Gastrocnemius medialis (tissue), 4 donors: ENCODE measurements at regions not wholly inside any gene's neighbourhood (a gene's known extent, or its start where the extent isn't known, plus 50 kb on each side); places are given as distances from the start of the nearest gene placed in this dataset.
"Not testable (repeated sequence)": the region's sequence is repeated elsewhere in the genome, so short reads cannot be mapped to it uniquely, and the experiment has no call there.

ENCODE experiments used
- ATAC-seq, 2 donors: fragments of 150-250 bp; one replicate each; pipeline ENCODE4 v1.9.1; 2016
- DNase-seq, 2 donors: peaks; one replicate each; pipeline ENCODE4 v3.0.0-alpha.2; 2019
- H3K27ac ChIP-seq, 4 donors: fragments of 200-600 bp; sonication (generic); 1 replicate in 1 of 4; 2 replicates in 3 of 4; pipeline ENCODE4 v1.5.1; 2016 to 2018; ENCODE audit warnings: mild to moderate bottlenecking in 2 of 4, moderate library complexity in 1 of 4
- H3K27me3 ChIP-seq, 3 donors: fragments of 200-600 bp; sonication (generic) in 2 of 3; 1 replicate in 1 of 3; 2 replicates in 2 of 3; pipeline versions ENCODE4 v1.5.1 to v1.6.0; 2016 to 2019; ENCODE audit warnings: mild to moderate bottlenecking in 1 of 3, moderate library complexity in 1 of 3
- H3K36me3 ChIP-seq, 2 donors: fragments of 200-600 bp; sonication (generic) in 1 of 2; one replicate each; pipeline ENCODE4 v1.5.1; 2017 to 2018
- H3K4me1 ChIP-seq, 2 donors: fragments of 200-600 bp; sonication (generic) in 1 of 2; one replicate each; pipeline ENCODE4 v1.5.1; 2016 to 2017; ENCODE audit warnings: mild to moderate bottlenecking in 2 of 2
- H3K4me3 ChIP-seq, 4 donors: fragments of 200-600 bp; sonication (generic) in 3 of 4; 1 replicate in 1 of 4; 2 replicates in 3 of 4; pipeline ENCODE4 v1.5.1; 2016 to 2019; ENCODE audit warnings: mild to moderate bottlenecking in 2 of 4
- H3K9me3 ChIP-seq, 3 donors: fragments of 200-600 bp; sonication (generic) in 2 of 3; 1 replicate in 1 of 3; 2 replicates in 2 of 3; pipeline ENCODE4 v1.5.1; 2016 to 2019
- POLR2A ChIP-seq, 2 donors: fragments of 450-650 bp; IDR thresholded peaks; one replicate each; pipeline ENCODE4 v1.6.1; 2017; ENCODE audit warnings: antibody characterized with exemption in 2 of 2, mild to moderate bottlenecking in 2 of 2, moderate library complexity in 2 of 2
- in situ Hi-C, 4 donors: fragments of 200-750 bp; cut with MboI; loops; one replicate each; pipeline versions ENCODE4 v1.15.0 to v1.8.0; 2017; ENCODE audit warnings: low sequenced_read_pairs in 4 of 4
- intact Hi-C: fragments of 100-400 bp; cut with DNase I; formaldehyde crosslinking; loops from one replicate; pipeline ENCODE4 v1.15.1; 2023; ENCODE audit warnings: low total_unique reads
- TF ChIP-seq, protein P1 (sequence below), 5 experiments: fragments of 450-650 bp in 3 of 5; fragments of 200-600 bp in 2 of 5; sonication (generic) in 2 of 5; IDR thresholded peaks in 4 of 5; conservative IDR thresholded peaks in 1 of 5; 1 replicate in 4 of 5; 2 replicates in 1 of 5; pipeline ENCODE4 v1.5.1; 2016 to 2019; ENCODE audit warnings: antibody characterized with exemption in 5 of 5, mild to moderate bottlenecking in 3 of 5, moderate library complexity in 3 of 5

DNA sequence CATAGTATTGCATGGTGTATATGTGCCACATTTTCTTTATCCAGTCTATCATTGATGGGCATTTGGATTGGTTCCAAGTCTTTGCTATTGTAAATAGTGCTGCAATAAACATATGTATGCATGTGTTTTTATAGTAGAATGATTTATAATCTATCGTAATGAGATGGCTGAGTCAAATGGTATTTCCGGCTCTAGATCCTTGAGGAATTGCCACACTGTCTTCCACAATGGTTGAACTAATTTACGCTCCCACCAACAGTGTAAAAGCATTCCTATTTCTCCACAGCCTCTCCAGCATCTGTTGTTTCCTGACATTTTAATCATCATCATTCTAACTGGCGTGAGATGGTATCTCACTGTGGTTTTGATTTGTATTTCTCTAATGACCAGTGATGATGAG lies 608.5 kb upstream of the SEMA6D start:
- in situ Hi-C loops, DNase-seq, H3K36me3 ChIP-seq, ATAC-seq, H3K27ac ChIP-seq, H3K27me3 ChIP-seq, H3K4me1 ChIP-seq, H3K4me3 ChIP-seq, H3K9me3 ChIP-seq, intact Hi-C loops: not testable (repeated sequence)

DNA sequence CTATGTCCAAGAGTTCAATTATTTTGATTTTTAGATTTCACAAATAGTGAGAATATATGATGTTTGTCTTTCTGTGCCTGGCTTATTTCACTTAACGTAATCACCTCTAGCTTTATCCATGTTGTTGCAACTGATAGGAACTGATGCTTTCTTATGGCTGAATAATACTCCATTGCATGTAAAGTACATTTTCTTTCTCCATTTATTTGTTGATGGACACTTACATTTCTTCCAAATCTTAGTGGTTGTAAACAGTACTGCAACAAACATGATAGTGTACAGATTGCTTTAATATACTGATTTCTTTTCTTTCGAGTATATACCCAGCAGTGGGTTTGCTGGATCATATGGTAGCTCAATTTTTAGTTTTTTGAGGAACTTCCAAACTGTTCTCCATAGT lies 600.6 kb upstream of the SEMA6D start:
- no peaks in the 10 kb centered on the region for H3K27me3 ChIP-seq
- H3K4me3 ChIP-seq: no peak overlapping the region
- in situ Hi-C loops: no loop called here
- intact Hi-C loops: no loop called here
- no peaks in the 10 kb centered on the region for H3K36me3 ChIP-seq
- no peaks in the 10 kb centered on the region for H3K9me3 ChIP-seq
- no peaks in the 10 kb centered on the region for H3K4me1 ChIP-seq
- no peak for ATAC-seq
- no peak overlapping the region for H3K27ac ChIP-seq
- no peak for TF ChIP-seq POLR2A (IDR thresholded peaks at IDR 0.05)
- TF ChIP-seq, protein P1, sequence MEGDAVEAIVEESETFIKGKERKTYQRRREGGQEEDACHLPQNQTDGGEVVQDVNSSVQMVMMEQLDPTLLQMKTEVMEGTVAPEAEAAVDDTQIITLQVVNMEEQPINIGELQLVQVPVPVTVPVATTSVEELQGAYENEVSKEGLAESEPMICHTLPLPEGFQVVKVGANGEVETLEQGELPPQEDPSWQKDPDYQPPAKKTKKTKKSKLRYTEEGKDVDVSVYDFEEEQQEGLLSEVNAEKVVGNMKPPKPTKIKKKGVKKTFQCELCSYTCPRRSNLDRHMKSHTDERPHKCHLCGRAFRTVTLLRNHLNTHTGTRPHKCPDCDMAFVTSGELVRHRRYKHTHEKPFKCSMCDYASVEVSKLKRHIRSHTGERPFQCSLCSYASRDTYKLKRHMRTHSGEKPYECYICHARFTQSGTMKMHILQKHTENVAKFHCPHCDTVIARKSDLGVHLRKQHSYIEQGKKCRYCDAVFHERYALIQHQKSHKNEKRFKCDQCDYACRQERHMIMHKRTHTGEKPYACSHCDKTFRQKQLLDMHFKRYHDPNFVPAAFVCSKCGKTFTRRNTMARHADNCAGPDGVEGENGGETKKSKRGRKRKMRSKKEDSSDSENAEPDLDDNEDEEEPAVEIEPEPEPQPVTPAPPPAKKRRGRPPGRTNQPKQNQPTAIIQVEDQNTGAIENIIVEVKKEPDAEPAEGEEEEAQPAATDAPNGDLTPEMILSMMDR (IDR thresholded peaks at IDR 0.05 in 4 of 5, conservative IDR thresholded peaks at IDR 0.05 in 1 of 5): peak in 1 of 5 experiments; percentile 22
- DNase-seq: no peak

DNA sequence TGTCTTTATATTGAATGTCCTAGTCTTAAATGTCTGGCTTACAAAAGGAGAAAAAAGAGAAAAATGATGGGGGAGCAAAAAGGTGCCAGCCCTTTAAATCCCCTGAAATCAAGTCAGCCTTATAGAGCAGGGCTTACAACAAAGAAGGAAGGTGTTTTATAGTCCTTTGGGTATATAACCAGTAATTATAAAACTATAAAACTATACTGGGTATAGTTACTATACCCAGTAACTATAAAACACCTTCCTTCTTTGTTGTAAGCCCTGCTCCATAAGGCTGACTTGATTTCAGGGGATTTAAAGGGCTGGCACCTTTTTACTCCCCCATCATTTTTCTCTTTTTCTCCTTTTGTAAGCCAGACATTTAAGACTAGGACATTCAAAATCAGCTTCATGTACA lies 598.0 kb upstream of the SEMA6D start:
- in situ Hi-C loops: no loop called here
- ATAC-seq (no peak), DNase-seq (no peak)
- Histone ChIP-seq H3K27ac (no peak overlapping the region), H3K4me1 (no peaks in the 10 kb centered on the region), H3K4me3 (no peak overlapping the region), H3K9me3 (no peaks in the 10 kb centered on the region), H3K36me3 (no peaks in the 10 kb centered on the region), H3K27me3 (no peaks in the 10 kb centered on the region)
- TF ChIP-seq POLR2A (IDR thresholded peaks at IDR 0.05): no peak
- TF ChIP-seq, protein P1 (IDR thresholded peaks at IDR 0.05 in 4 of 5, conservative IDR thresholded peaks at IDR 0.05 in 1 of 5): no peak
- intact Hi-C loops: no loop called here

GRCh38 chr15:47124430-47125102 lies 592.7 kb upstream of the SEMA6D start:
- Histone ChIP-seq H3K36me3 (no peaks in the 10 kb centered on the region), H3K4me1 (no peaks in the 10 kb centered on the region), H3K4me3 (no peak overlapping the region), H3K27me3 (no peaks in the 10 kb centered on the region), H3K27ac (no peak overlapping the region), H3K9me3 (no peaks in the 10 kb centered on the region)
- TF ChIP-seq, protein P1 (IDR thresholded peaks at IDR 0.05 in 4 of 5, conservative IDR thresholded peaks at IDR 0.05 in 1 of 5): no peak
- TF ChIP-seq POLR2A (IDR thresholded peaks at IDR 0.05): no peak
- intact Hi-C loops (no loop called here), in situ Hi-C loops (no loop called here)
- DNase-seq (no peak), ATAC-seq (no peak)

DNA sequence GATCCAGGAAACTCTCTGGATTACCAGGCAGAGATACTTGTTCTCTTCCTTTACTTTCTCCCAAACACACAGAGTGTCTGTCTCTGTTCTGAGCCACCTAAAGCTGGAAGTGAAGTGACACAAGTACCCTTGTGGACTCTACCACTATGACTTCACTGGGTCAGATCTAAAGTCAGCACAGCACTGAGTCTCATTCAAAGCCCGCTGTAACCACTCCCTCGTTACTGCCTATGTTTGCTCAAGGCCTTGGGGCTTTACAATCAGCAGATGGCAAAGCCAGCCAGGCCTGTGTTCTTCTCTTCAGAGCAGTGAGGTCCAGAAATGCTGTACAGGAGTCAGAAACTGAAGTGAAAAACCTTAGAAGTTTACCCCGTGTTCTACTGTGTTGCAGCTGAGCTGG lies 588.3 kb upstream of the SEMA6D start:
- Histone ChIP-seq H3K4me3 (no peak overlapping the region), H3K27ac (no peak overlapping the region), H3K4me1 (no peaks in the 10 kb centered on the region), H3K9me3 (no peaks in the 10 kb centered on the region), H3K27me3 (no peaks in the 10 kb centered on the region), H3K36me3 (no peaks in the 10 kb centered on the region)
- no peak for DNase-seq
- intact Hi-C loops: no loop called here
- in situ Hi-C loops: no loop called here
- no peak for ATAC-seq
- TF ChIP-seq, protein P1 (IDR thresholded peaks at IDR 0.05 in 4 of 5, conservative IDR thresholded peaks at IDR 0.05 in 1 of 5): no peak
- TF ChIP-seq POLR2A (IDR thresholded peaks at IDR 0.05): no peak

- H3K27me3 ChIP-seq, H3K36me3 ChIP-seq, H3K4me3 ChIP-seq, H3K27ac ChIP-seq, intact Hi-C loops, H3K4me1 ChIP-seq, in situ Hi-C loops, ATAC-seq, H3K9me3 ChIP-seq, DNase-seq: not testable (repeated sequence)
These were observed 585.9 kb upstream of the SEMA6D start for GRCh38 chr15:47131450-47131849.
